Hematopoietic multipotent progenitor cell (in vitro differentiated cells): ENCODE measurements at regions not wholly inside any gene's neighbourhood (a gene's known extent, or its start where the extent isn't known, plus 50 kb on each side); places are given as distances from the start of the nearest gene placed in this dataset.

Experiments
- DNase-seq, 3 donors: peaks; one replicate each; pipeline ENCODE4 v3.0.0-alpha.2; 2011 to 2015; ENCODE audit warnings: low read depth in 2 of 3, low spot score in 2 of 3

GRCh38 chr12:105738051-105738450, 400.7 kb downstream of the NUAK1 start:
- no peak for DNase-seq

GRCh38 chr12:105740369-105740768, 398.4 kb downstream of the NUAK1 start:
- DNase-seq: no peak

DNA sequence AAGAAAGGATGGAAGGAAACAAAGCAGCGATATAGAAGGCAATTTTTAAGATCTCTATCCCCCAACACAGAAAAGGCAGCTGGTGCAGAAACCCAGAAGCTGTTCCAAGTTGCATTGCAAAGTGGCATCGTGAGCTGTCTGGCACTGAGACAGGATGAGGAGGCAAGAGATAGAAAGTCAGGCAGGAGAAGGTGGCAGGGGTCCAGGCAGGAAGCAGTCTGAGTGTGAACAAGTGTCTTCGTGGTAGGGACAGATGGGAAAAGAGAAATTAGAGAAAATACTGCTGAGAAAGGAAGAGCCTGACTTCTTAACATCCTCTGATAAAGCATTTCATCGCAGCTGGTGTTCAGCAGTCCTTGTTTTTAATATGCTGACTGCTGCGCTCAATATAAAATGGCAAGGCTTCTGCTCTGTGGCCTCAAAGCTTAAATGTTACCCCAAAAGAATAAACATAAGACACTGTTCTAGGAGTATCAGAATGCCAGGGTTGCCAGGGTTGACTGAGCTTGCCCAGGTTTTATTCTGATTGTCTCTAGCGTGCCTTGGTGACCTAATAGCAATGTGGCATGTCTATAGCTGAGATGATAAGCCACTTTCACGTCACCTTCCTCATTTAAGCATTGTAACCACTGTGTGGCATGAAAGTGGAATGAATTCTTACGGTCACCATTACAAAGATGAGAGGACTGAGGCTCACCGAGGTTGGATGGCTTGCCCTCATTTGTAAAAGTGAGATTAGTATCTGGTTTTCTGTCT, 397.6 kb downstream of the NUAK1 start:
- no peak for DNase-seq

- no peak for DNase-seq
Observed at GRCh38 chr12:105741786-105742566, 396.8 kb downstream of the NUAK1 start.

DNA sequence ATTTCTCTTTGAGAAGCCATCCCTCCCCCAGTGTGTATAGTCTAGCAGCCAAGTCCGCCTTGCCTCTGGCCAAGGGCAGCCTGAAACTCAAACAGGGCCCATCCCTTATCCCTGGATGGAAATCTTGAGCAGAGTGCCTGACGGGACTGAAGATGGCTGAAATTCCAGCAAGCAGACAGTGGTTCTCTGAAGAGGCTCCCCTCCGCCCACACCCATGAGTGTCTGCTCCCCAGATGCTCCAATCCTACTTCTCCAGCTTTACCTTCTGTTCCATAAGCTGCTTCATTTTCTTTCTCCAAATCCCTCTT, 396.2 kb downstream of the NUAK1 start:
- no peak for DNase-seq

DNA sequence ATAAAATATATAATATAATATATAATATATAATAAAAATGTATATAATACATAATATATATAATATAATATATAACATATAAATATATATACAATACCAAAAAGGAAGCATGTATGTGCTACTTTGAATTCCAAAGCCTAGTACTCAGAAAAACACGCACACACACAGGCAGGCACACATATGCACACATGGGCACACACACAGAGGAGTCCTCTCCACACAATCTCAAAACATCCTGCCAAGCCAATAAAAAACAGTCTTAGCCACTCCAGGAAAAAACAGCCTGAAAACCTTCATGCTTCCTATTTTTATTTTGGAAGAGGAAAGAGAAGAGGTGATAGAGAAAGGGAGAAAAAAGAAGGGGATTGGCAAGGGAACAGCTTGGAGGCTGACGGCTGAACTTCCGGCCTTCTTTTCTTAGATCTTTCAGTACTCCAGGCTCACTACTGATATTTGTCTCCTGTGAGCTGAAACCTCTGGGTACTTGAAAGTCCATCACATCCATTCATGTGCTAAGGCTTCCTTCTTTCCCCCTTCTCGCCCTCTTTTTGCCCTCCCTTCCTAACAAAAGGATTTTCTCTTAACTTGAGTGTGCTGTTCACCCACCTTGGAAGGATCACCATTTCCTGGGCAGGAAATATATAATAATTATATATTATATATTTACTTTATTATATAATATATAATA, 394.2 kb downstream of the NUAK1 start:
- DNase-seq: no peak

DNA sequence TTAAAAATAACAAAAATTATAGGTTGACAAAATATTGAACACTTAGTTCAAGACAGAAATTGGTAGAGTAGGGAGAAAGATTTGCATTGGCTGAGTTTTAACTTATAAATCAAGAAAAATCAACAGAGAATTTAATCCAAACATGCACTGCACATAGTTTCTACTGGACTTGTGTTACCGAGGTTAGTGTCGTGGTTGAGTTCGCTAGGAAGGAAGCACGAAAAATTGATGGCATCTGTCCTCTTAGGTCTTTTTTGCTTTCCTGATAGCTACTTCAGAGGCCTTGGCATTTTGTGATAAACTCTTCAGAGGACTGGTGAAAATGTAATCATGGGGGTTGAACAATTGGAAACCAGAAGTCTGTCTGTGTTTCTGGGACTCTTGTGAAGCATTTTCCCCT, 392.9 kb downstream of the NUAK1 start:
- no peak for DNase-seq

- DNase-seq: no peak
Observed at GRCh38 chr12:105748806-105749600, 389.8 kb downstream of the NUAK1 start.

DNA sequence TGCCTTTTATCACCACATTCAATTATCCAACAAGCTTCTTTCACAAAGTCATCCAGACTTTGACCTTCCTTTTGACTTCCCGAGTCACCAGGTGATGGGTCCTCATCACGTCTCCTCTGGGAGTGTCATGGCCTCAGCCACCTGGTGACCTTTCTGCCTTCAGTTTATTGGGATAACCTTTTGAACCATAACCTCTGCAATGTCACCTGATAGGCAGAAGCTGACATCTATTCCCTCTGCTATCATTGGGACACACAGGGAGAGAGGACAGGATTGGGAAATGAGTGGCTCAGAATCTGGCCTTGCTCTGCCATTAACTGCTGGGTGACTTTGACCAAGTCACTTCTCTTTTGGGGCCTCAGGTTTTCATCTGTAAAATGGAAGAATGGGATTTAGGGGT, 388.7 kb downstream of the NUAK1 start:
- no peak for DNase-seq

GRCh38 chr12:105754313-105754712, 384.4 kb downstream of the NUAK1 start:
- DNase-seq: no peak

DNA sequence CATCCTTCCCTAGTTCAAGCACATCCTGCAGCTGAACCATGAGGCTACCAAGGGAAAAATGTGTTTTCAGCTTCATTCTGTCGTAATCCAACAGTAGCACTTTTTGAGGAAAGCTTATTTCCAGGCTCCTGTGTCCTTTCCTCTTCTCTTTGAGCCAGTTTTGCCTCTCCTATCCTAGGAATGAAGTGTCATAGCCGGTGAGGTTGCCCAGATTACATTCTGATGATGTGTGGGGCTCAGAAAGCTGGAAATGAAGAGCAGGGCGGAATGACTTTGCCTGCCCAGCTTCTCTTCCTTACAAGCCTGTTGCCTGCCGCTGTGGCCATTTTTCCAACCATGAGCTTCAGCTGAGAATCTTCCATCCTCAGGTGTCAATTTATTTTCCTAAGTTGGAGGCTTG, 381.8 kb downstream of the NUAK1 start:
- no peak for DNase-seq

DNA sequence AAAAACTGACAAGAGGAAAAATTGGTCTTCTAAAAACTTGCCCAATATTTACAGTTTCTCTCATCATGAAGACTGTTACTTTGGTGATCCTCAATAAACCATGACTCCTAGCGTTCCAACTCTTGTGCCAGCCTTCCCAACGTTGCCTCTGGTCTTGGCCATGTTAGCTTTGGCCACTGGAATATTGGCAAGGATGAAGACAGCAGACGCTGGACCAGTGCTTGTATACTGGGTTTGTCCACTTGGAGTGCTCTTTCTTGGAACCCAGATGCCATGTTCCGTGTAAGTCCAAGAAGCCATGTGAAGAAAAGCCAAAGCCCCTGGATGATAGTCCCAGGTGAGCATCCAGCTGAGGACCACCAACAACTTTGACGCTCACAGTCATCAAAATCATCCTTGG, 379.6 kb downstream of the NUAK1 start:
- no peak for DNase-seq

DNA sequence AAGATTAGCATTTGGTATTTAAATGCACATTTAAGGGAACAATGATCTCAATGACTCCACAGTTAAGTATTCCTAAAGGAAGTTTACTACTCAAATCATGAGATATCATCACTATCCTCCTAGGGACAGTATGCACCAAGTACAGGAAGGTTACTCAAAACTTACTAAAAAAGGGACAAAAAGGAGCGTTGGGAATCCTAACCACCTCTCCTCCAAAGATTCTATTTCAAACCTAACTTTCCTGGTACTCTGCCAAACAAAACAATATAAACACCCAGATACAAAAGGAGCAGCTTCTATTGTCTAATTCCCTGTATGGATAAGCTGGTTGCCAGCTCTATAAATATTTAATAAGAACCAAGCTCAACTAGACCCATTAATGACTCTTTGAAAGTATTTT, 377.7 kb downstream of the NUAK1 start:
- no peak for DNase-seq

GRCh38 chr12:105764216-105764835, 374.4 kb downstream of the NUAK1 start:
- DNase-seq: no peak

- DNase-seq: peak in 2 of 3 donors; percentile 14 to 66
Observed at GRCh38 chr12:105765053-105766014, 373.4 kb downstream of the NUAK1 start.

DNA sequence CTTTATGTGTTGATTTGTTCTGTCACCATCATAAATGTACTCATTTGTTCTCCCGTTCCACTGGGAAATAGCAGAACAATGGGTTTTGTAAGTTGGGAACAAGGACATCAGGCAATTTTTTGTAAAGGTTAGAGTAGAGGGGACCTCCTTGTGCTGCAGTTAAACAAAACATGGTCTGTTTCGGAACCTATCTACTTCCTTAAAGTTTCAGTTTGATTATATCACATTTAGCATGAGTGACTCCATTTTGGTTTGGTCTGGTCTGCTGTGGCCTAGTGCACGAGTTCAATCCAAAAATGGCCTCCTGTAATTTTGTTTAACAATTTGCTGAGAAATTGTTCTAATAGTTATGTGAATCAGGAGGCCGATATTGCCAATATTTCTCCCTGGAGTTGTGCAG, 372.7 kb downstream of the NUAK1 start:
- DNase-seq: no peak

- no peak for DNase-seq
Observed at GRCh38 chr12:105769486-105769885, 369.3 kb downstream of the NUAK1 start.

- DNase-seq: no peak
Observed at GRCh38 chr12:105773471-105773870, 365.3 kb downstream of the NUAK1 start.

DNA sequence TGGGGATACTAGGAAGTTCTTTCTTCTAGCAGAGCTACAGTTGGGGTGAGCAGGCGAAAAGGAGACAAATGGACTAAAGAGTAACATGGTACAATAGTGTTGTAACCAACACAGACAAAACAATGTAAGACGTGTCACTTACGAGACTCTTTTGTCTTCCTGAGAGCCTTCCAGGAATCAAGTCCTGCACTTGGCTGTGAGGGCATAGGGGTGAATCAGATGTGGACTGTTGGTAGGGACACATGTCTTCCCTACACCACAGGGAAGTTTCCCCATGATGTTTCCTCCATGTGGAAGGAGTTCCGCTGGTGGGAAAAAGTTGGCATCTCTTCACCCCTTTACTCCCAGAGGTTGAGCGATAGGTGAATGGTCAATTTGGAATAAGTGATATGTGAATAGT, 364.7 kb downstream of the NUAK1 start:
- DNase-seq: no peak
